ENCODE measurements at regions not wholly inside any gene's neighbourhood (a gene's known extent, or its start where the extent isn't known, plus 50 kb on each side); places are given as distances from the start of the nearest gene placed in this dataset.
"Not testable (repeated sequence)": the region's sequence is repeated elsewhere in the genome, so short reads cannot be mapped to it uniquely, and the experiment has no call there.

DNA sequence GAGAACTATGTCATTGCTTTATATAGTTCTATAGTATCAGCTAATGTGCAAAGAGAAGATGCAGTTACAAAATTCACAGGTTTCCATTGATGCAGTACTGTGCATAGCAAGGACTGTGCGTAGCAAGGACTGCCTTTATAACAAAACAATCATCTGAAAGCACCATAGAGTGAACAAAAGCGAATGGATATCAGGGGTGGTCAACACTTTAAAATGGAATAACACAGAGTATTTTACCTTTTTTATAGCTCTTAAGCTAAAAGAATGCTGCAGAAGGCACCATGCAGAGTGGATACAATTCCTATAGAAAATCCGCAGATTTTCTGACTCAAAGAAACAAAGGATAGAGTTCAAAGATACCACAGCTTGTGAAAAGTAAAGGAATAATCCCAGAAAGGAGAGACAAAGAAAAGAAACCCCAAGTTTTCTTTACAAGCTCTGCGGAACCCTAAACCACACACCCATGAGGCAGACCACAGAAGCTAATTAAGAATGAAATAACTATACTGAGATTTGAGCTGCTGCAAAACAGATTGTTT is 229.9 kb upstream of the DTNA start:
- no peak for DNase-seq (ENCODE audit: low spot score)

DNA sequence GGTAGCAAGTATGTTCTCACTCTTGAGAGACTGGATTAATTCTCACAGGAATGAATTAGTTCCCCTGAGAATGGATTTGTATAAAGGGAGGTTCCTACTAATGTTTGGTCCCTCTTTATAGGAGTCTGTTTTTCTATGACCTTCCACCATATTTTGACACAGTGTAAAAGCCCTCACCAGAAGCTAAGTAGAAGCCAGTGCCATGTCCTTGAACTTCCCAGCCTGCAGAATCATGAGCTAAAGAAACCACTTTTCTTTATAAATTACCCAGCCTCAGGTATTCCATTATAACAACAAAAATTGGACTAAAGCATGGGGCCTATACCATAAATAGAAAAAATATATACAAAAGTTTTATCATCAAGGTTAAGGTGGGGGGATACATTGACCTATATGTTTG is 227.9 kb upstream of the DTNA start:
- no peak for DNase-seq (ENCODE audit: low spot score)

DNA sequence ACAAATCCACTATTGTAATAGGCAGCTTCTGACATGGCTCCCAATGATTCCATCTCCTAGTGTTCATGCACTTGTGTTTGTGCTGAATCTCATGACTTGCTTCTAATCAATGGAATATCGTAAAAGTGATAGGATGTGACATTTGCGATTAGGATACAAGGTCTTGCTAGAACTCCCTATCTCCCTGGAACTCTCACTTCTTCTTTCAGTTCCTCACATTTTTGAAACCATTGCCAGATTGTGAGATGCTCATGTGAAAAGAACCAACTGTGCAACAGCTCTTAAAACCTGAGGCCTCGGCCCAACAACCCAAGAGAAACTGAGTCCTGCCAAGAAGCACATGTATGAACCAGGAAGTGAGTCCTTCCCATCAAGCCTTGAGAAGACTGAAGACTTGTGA is 226.9 kb upstream of the DTNA start:
- DNase-seq (ENCODE audit: low spot score) = no peak

DNA sequence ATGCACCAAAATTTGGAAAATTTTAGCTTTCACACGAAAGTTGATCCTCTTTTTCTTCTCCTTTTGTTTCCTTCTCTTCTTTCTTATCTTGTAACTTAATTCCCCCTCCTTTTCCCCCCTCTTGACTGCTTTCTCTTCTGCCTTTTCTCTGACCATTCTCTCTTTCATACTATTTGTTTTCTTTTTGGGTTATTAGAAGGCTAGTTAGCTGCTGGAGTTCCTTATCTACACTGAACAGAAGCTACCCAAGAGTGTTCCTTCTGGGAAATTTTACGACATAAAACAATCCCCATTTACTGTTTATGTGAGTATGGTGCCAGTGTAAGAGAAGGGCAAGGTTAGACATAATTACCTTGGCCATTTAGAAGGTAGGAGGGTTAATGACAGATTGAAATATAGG is 218.4 kb upstream of the DTNA start:
- DNase-seq (ENCODE audit: low spot score) = no peak

DNA sequence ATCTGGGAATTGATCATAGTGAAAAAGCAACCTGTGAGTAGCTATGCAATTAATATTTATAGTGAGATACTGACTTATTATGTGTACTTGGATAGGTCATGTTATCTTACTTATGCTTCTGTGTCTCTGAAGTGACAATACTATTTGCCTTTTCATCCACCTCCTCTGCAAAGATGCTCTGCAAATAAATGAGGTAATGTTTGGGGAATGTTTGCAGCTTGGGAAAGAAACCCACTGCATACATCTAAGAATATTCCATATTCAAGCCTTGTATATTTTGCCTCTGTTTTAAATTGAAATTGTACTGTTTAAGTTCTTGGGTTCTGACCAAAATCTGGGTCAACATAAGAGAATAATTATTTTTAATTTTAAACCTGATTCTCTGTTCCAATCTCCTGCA is 217.4 kb upstream of the DTNA start:
- no peak for DNase-seq (ENCODE audit: low spot score)

DNA sequence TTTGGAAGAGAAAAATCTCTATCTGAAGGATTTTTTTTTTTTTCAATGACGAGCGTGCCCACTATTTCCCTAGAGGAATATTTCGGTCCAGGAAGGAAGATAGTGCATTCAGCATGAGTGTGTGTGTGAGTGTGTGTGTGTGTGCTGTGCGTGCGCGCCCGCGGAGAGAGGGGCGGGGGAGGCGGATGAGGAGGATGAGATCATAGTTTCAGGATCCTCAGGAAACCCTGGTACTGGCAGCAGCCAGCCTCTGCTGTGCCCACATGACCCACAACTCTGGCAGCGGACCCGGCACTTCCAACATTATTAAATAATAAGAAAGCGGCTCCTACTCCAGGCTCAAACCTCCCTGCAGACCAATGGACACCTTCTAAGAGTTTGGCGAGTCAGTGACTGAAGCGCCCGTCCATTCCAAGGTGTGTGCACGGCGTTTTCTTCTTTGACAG is 217.0 kb upstream of the DTNA start:
- DNase-seq (ENCODE audit: low spot score) = peak; percentile 68

DNA sequence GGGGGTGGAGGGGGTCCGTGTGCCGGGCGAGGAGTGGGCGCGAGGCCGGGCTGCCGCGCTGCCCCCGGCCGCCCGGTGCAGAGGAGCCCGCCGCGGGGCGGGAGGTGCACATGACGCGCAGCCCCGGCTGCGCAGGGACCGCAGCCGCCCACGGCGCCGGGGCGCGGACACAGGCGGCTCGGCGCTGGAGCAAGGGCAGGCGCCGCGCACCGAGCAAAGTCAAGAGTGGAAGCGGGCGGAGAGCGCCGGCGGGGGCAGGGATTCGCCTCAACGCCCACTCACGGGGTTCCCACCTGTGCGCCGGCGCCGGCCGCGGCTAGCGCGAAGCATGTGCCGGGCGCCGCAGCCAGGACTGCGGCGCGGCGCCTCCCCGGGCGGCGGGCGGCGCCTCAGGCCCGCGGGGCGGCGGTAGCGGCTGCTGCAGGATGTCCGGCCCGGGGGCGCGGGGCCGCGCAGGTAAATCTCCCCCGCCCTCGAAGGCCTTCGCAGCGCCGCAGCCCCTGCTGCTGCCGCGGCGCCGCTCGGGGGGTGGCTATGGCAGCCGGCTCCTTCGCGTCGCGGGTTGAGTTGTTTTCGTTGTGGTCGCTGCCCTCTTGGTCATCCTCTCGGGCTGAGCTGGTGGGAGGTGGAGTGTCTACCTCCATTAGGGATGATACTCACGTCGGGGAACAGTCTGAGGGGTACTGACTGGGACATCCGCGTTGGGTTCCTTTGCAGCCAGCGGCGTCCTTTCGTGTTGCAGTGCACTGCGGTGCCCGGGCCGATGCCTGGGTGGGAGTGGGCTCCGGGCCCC is 216.3 kb upstream of the DTNA start:
- DNase-seq (ENCODE audit: low spot score) = no peak

DNA sequence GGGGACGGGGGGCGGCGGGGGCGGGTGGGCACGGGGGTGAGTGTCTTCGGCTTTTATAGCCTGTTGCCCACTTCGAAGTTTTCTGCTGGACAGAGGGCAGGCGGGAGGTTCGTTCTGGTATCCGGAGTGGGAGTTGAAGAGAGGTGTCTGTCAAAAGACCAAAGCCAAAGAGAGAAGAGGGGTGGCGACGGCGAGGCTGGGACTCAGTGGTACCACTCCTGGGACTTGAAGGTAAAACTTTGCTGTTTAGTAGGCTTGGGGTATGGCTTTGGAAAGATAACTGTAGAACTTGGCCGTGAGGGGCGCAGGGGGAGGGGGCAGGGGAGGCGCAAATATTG is 215.8 kb upstream of the DTNA start:
- no peak for DNase-seq (ENCODE audit: low spot score)

DNA sequence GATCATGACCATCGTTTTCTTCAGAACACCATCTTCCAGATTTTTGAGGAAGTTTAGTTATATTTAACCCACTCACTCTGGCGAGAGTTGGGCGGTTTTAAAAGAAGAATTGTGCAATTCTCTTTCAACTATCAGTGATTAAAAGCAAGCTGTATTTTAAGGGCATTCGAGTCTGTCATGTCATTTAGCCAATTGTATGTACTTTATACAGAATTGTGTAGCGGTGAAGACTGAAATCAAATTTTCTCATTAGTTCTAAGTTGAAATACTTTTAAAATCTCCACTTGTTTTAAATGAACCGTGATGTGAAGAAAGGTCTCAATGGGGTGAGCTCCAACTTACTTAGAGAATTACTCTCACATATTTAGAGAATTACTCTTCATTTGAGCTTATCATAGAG is 214.6 kb upstream of the DTNA start:
- DNase-seq (ENCODE audit: low spot score) = no peak

DNA sequence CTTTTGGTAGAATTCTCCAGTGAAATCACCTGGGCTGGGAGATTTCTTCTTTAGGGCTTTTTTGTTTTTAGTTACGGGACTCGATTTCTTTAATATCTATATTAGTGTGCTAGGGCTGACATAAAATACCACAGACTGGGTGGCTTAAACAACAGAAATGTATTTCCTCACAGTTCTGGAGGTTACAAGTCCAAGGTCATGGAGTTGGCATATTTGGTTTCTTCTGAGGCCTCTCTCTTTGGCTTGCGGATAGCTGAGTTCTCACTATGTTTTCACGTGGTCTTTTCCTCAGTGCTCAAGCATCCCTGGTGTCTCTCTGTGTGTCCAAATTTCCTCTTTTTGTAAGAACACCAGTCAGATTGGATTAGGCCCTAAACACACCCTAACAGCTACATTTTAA is 208.5 kb upstream of the DTNA start:
- no peak for DNase-seq (ENCODE audit: low spot score)

DNA sequence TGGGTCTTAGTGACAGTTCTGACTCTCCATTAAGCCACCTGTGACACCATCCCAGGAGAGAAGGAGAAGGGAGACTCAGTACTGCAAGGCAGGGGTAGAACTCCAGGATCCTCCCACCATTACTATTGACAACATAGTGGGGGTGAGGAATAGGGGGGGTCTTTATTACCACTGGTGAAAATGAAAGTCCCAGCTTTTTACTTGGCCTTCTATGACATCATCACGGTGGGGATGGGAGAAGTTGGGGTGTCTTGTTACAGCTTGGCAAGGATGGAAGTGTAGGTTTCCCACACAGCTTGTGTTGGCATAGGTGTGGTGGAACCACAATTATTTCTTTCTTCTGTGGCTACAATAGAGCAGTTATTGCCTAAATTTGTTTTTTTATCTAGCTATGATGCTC is 203.9 kb upstream of the DTNA start:
- no peak for DNase-seq (ENCODE audit: low spot score)

DNA sequence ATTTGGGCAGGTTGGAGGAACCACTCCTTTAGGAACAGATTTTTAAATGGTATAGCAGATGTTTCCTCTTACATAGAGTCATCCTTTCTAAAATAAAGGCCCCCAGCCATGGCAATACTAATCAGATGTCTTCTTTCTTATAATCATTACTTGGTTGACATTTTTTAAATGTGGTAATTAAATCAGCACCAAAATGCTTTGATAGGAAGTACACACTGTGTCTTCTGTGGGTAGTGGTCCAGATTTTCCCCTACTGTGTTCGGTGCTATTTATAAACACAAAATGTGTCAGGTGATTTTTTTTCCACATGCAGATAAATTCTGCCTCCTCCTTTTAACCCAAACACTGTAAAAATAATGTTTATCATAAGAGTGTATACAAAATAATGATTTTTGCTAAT is 200.9 kb upstream of the DTNA start:
- DNase-seq (ENCODE audit: low spot score) = no peak

DNA sequence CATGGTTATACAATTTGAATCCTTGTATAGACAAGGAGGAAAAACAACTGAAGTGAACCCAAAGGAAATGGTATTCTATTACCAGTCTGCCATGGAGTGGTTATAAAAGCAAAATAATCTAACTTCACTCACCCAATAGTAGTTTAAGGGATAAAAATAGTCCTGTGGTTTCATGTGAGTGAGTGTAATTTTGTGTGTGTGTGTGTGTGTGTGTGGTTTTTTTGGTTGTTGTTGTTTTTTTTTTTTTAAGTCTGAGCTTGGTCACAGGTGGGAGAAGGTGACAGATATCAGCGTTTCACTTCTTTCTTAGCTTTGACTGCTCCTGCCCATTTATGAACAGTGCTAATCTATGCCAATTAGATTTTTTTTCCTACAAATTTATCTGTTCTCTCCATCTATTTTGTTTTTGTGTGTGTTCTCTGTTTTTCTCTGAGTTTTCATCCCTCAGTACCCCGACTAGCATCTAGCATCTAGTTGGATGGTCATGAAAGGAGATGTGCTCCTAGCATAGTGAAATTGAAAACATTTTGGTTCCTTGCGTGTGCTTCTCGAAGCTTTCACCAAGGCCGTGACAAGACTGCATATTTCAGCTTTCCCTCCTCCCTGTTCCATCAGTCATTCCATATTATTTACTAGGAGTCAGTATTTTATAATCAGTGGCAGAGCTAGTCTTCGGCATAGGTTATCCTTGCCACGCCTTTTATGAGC is 200.1 kb upstream of the DTNA start:
- no peak for DNase-seq (ENCODE audit: low spot score)

DNA sequence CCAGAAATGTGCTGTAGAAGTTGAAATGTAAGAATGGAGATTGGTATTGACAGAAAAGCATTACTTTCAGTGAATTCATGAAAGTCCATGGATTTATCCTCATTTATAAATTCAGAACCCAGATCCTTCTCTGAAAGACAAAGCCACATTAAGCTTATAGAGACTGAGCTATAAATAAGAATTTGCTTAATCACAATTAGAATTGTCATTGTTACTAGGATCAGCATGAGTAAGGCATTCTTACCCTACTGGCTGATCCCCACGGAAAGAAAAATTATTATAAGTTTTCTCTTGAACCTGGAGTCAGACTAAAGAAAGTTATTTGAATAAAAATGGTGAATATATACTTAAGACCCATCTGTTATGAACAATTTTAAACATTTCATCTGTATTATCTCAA is 199.2 kb upstream of the DTNA start:
- no peak for DNase-seq (ENCODE audit: low spot score)

DNA sequence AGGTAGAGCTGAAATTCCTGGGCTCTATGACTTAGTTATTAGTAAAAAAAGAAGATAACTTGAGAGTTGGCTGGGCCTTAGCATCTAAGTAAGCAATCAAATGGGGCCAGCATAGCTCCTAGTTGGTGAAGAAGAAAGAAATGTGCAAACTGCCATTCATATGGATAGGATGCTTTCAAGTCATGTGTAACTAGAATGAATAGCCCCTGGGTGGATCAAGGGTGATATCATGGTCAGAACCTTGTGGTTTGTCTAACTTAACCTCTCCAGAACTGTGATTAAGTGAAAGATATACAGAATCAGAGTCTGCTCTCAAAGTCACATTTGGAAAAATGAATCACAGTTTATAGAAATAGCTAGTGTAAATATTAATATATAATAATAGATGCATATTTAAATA is 198.7 kb upstream of the DTNA start:
- no peak for DNase-seq (ENCODE audit: low spot score)

DNA sequence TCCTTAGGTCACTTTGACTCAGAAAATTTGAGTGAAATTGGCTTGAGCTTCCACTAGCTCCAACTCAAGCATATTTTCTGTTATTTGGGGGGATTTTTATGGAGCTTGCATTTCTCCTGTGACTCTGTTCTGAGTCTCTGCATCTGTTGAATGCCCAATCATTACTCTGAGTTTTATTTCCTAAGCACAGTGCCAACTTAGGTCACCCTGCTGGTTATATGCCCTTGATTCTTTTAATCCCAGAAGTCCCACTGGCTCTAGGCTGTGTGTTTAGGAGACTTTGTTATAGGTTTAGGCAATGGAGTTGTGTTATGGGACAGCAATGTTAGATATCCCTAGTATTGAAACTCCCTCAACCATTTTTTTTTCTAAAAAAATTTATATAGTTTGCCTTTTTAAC is 198.2 kb upstream of the DTNA start:
- no peak for DNase-seq (ENCODE audit: low spot score)

DNA sequence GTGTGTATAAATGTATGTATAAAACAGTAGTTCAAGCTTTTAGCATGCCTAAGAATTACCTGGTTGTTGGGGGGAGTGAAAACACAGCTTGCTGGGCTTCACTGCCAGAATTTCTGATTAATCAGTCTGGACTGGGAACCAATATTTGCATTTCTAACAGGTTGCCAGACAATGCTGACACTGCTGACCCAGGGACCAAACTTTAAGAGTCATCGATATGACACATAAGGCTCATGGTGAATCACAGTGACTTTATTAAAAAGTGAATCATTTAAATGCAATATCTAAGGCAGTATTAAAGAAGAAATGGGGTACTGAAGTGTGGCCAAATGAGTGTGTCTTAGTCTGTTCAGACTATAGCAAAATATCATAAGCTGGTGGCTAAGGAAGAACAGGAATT is 195.9 kb upstream of the DTNA start:
- DNase-seq (ENCODE audit: low spot score) = no peak

DNA sequence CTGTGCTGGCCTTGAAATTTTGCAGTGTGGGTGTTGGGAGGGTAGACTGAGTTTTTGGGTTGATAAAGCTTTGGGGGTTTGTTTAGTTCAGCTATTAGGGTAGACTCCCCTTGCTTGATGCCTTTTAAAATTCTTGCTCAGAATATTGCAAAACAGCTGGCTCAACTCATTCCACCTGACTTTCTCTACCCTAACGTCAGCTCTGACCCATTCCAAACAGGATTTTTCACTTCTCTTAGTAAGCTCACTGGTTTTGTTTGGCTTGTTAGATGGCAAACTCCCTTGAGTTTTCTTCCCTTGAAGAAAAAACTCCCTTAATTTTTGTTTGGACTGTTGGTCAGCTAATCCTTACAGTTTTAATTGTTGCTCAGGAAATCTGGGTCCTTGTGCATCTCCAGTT is 195.1 kb upstream of the DTNA start:
- no peak for DNase-seq (ENCODE audit: low spot score)

DNA sequence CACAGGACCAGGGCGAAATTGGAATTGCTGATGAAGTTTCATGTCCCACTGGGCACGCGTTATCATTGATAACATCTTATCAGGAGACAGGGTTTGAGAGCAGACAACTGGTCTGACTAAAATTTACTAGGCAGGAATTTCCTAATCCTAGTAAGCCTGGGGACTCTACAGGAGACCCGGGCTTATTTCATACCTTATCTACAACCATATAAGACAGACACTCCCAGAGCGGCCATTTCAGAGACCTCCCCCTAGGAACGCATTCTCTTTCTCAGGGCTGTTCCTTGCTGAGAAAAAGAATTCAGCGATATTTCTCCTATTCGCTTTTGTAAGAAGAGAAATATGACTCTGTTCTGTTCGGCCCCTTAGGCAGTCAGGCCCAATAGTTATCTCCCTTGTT is 193.7 kb upstream of the DTNA start:
- DNase-seq (ENCODE audit: low spot score) = not testable (repeated sequence)

DNA sequence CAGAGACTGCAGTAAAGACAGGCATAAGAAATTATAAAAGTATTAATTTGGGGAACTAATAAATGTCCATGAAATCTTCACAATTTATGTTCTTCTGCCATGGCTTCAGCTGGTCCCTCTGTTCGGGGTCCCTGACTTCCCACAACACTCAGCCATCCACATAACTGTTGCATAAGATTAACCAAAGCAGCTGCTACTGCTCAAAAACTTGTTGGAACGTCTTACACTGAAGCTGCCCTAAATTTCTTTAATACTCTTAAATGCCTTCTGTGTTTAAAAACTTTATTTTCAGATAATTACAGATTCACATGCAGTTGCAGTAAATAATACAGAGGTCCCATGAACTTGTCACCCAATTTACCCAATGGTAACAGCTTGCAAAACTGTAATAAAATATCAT is 193.1 kb upstream of the DTNA start:
- not testable (repeated sequence) for DNase-seq (ENCODE audit: low spot score)

DNA sequence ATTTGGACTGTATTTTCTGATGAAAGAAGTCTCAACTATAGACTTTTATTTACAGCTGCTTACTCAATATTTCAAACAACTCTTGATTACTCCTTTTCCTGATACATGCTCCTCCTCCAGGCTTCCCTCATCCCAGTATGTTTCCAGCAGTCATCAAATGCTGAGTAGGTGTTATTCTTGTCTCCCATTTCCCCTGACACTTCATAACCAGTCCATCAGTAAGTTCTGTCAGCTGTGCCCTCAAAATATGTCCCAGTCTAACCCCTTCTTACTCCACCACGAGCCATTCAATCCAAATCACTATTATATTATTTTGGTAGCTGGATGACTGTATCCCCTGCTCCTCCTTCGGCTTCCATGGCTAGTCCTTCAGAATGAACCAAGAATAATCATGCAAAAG is 189.1 kb upstream of the DTNA start:
- no peak for DNase-seq (ENCODE audit: low spot score)

DNA sequence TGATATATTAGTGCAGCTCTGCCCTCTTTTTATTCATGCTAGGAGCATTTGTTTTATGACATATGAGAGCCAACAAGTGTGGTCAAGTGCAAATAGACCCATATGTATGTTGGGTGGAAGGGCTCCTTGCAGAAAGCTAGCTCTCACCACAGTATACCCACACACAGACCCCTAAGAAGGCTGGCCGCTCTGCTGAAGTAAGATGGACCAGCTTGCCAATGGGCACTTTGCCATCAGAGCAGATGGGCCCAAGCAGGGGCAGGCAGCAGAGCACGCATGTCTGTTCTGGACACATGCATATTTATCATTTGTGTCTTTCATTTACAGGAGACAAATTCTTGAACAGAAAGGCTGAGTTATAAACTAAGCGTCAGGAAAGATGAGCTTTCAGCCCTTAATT is 187.5 kb upstream of the DTNA start:
- no peak for DNase-seq (ENCODE audit: low spot score)

DNA sequence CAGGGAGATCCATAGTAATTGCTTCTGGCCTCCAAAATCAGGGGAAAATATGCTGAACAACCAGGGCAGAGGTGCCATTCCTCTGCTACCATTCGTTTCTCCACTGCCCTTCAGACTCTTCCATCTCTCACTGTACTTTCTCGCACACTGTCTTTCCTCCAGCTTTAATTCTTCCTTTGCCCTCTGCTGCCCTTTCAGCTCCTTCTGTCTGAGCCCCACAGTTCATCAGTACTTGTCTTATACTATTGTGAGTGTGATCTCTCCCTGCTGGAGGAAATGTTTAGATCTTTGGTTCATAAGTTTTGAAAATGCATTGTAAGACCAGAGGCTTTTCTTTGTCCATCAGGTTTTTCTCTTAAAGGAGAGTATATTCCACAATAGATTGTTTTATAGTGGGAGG is 184.9 kb upstream of the DTNA start:
- no peak for DNase-seq (ENCODE audit: low spot score)

DNA sequence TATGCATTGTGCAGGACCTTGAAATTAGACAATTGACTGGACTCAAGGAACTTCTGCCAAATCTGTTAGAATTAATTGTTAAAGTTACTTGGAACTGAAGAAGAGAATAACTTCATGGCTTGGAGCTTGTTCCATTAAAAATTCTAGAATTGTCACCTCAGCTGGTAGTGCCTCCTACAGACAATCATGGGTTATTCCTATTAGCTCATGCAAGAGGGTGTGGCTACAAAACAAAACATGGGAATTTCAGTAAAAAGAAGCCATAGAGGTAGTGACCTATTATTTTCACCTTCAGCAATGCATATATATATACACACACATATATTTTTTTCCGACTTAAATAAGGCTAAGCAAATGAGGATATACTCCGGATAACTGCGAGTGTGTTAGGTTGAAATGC is 181.9 kb upstream of the DTNA start:
- DNase-seq (ENCODE audit: low spot score) = no peak
